A673 (cell line): ENCODE measurements at regions not wholly inside any gene's neighbourhood (a gene's known extent, or its start where the extent isn't known, plus 50 kb on each side); places are given as distances from the start of the nearest gene placed in this dataset.

Experiments used
- CTCF ChIP-seq: fragments of 300-800, 200-600 bp; sonication (generic); conservative IDR thresholded peaks from 2 replicates; pipeline ENCODE4 v1.5.1; 2017; ENCODE audit warnings: low read depth, mild to moderate bottlenecking, antibody characterized with exemption, low read length, moderate library complexity, mixed read lengths
- EZH2 ChIP-seq: fragments of 200-600 bp; sonication (generic); IDR thresholded peaks from 2 replicates; pipeline ENCODE4 v1.6.1; 2017; ENCODE audit warnings: borderline replicate concordance, low read depth, mild to moderate bottlenecking, mixed read lengths, antibody characterized with exemption, low read length; ENCODE audit not compliant: poor library complexity, severe bottlenecking

DNA sequence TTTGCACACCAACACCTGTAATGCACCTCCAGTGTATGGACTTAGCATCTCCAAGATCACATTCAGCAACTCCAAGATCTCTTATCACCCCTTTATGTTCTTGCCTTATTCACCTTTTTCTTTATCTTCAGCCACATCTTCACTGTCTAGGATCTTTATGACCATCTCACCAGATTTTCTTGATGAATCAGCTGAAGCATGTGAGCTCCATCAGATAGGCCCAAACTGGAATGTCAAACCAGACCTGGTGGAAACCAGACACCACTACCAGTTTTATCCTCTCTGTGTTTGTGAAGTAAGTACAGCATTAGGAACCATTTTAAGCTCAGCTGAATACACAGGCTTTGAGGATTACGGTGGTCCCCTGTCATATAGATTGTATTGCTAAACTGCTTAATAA, 330.4 kb upstream of the NDN start:
- TF ChIP-seq CTCF = no peak
- no peak for TF ChIP-seq EZH2
